GM19043 (cell line): ENCODE measurements at regions not wholly inside any gene's neighbourhood (a gene's known extent, or its start where the extent isn't known, plus 50 kb on each side); places are given as distances from the start of the nearest gene placed in this dataset.

Source experiments
- ATAC-seq: cut with Tn5 transposase; IDR thresholded peaks from one replicate; pipeline ENCODE4 v1.9.1; 2021; ENCODE audit warnings: low read depth; ENCODE audit not compliant: unreplicated experiment

- no peak for ATAC-seq
Observed at GRCh38 chr2:81163583-81163982, 859.0 kb upstream of the LRRTM1 start.

GRCh38 chr2:81158505-81158904 lies 854.0 kb upstream of the LRRTM1 start:
- no peak for ATAC-seq

- ATAC-seq, result no peak
Observed at GRCh38 chr2:81148323-81148722, 843.8 kb upstream of the LRRTM1 start.

- no peak for ATAC-seq
Observed at GRCh38 chr2:81136296-81136695, 831.7 kb upstream of the LRRTM1 start.

- no peak for ATAC-seq
Observed at GRCh38 chr2:81097361-81097760, 792.8 kb upstream of the LRRTM1 start.

- ATAC-seq, result no peak
Observed at GRCh38 chr2:81093031-81093430, 788.5 kb upstream of the LRRTM1 start.

GRCh38 chr2:81087646-81088045 lies 783.1 kb upstream of the LRRTM1 start:
- no peak for ATAC-seq

- no peak for ATAC-seq
Observed at GRCh38 chr2:81084101-81084500, 779.5 kb upstream of the LRRTM1 start.

GRCh38 chr2:81078631-81079030 lies 774.1 kb upstream of the LRRTM1 start:
- ATAC-seq, result no peak

GRCh38 chr2:81078102-81078501 lies 773.5 kb upstream of the LRRTM1 start:
- ATAC-seq, result no peak

GRCh38 chr2:81077396-81077795 lies 772.8 kb upstream of the LRRTM1 start:
- no peak for ATAC-seq

- ATAC-seq, result no peak
Observed at GRCh38 chr2:81073412-81073811, 768.9 kb upstream of the LRRTM1 start.

GRCh38 chr2:81068144-81068543 lies 763.6 kb upstream of the LRRTM1 start:
- ATAC-seq, result no peak

- no peak for ATAC-seq
Observed at GRCh38 chr2:81061016-81061415, 756.5 kb upstream of the LRRTM1 start.

GRCh38 chr2:81050580-81051095 lies 746.1 kb upstream of the LRRTM1 start:
- no peak for ATAC-seq

- ATAC-seq, result no peak
Observed at GRCh38 chr2:81043681-81044080, 739.1 kb upstream of the LRRTM1 start.

GRCh38 chr2:81007104-81007503 lies 702.6 kb upstream of the LRRTM1 start:
- ATAC-seq, result no peak

- ATAC-seq, result no peak
Observed at GRCh38 chr2:81002906-81003305, 698.4 kb upstream of the LRRTM1 start.

GRCh38 chr2:80987466-80987865 lies 682.9 kb upstream of the LRRTM1 start:
- no peak for ATAC-seq

- ATAC-seq, result no peak
Observed at GRCh38 chr2:80969900-80970299, 665.3 kb upstream of the LRRTM1 start.

GRCh38 chr2:80968450-80968849 lies 663.9 kb upstream of the LRRTM1 start:
- no peak for ATAC-seq

- ATAC-seq, result no peak
Observed at GRCh38 chr2:80947601-80948130, 643.1 kb upstream of the LRRTM1 start.

- ATAC-seq, result no peak
Observed at GRCh38 chr2:80943487-80943886, 638.9 kb upstream of the LRRTM1 start.
